ENCODE measurements at regions not wholly inside any gene's neighbourhood (a gene's known extent, or its start where the extent isn't known, plus 50 kb on each side); places are given as distances from the start of the nearest gene placed in this dataset.

DNA sequence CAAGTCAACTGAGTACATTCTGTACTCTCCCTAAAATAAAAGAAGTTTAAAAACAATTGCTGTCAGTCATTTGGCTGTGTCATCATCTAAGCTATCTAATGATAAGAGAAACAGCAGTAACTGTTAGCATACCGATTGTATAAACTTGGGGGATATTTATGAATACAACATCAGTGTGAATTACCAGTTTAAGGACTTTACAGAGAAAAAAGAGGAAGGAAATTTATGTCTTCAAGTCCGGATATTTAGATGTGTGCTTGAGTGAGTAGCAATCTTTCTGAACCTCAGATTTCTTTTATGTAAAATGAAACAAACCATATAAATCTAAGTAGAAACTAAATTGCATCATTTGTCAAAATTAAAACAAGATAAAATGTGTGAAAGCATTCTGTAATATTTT lies 1557.0 kb downstream of the MRPL39 start:
- H3K56ac ChIP-seq (replicated peaks; ENCODE audit: insufficient read length, low read depth, low read length), result no peak overlapping the region
- peaks cover 0 to 14% of the 10 kb centered on the region in 2 experiments; a peak in 2 of 4 replicates for H3K9me3 ChIP-seq (ENCODE audit: insufficient read depth in 2 of 2, low read depth in 1 of 2, low read length in 1 of 2)
- 80% methylated on average over 2 of the region's 2 CpGs; no CpG with 5 or more reads in 1 of the 2 experiments for WGBS, 2 experiments (ENCODE audit: extremely low coverage in 1 of 2, insufficient coverage in 1 of 2, insufficient read length in 1 of 2, insufficient replicate concordance in 2 of 2, low coverage in 1 of 2, low lambda C conversion rate in 2 of 2, missing lambda C conversion rate in 1 of 2)
- H3K27ac ChIP-seq (ENCODE audit: low read depth, low read length), result no peak overlapping the region
- DNase-seq (ENCODE audit: low read depth in 1 of 2, low spot score in 2 of 2) (no peak), FAIRE-seq (no peak)
- POLR2A ChIA-PET (ENCODE audit: partially characterized antibody), result no interaction called here
- no peak overlapping the region for H3K4me3 ChIP-seq (ENCODE audit: extremely low read depth in 1 of 4, insufficient read depth in 2 of 4, low read depth in 3 of 4, low read length in 4 of 4)
- no peak overlapping the region for H2BK5ac ChIP-seq (ENCODE audit: low read depth, low read length)
- H3K14ac ChIP-seq (ENCODE audit: insufficient read length), result no peak overlapping the region
- H2BK15ac ChIP-seq (ENCODE audit: low read length), result no peak overlapping the region
- no peak overlapping the region for H3K18ac ChIP-seq (ENCODE audit: extremely low read depth, low read length)
- no peaks in the 10 kb centered on the region for H4K20me1 ChIP-seq (replicated peaks in 1 of 2; ENCODE audit: control insufficient read depth in 1 of 2, insufficient read depth in 2 of 2, low read length in 2 of 2)
- H3K23ac ChIP-seq (ENCODE audit: insufficient read length), result no peak overlapping the region
- CTCF ChIA-PET (ENCODE audit: partially characterized antibody), result no interaction called here
- no peak overlapping the region for H2BK20ac ChIP-seq (ENCODE audit: low read length)
- H3K4me2 ChIP-seq (ENCODE audit: insufficient read depth in 1 of 2, low read depth in 2 of 2, low read length in 2 of 2), result no peak overlapping the region
- H4K8ac ChIP-seq (ENCODE audit: extremely low read depth, insufficient read depth, low read length), result no peak overlapping the region
- H2BK12ac ChIP-seq (ENCODE audit: low read depth, low read length), result no peak overlapping the region
- H3K27me3 ChIP-seq (replicated peaks in 1 of 4; ENCODE audit: control insufficient read depth in 3 of 4, extremely low read depth in 1 of 4, insufficient read depth in 3 of 4, low read length in 3 of 4), result no peaks in the 10 kb centered on the region
- no peak overlapping the region for H3K4ac ChIP-seq (replicated peaks; ENCODE audit: insufficient read length, low read depth, low read length)
- H3K79me2 ChIP-seq (ENCODE audit: control insufficient read depth in 1 of 2, insufficient read depth in 2 of 2, low read length in 2 of 2), result no peaks in the 10 kb centered on the region
- no peak overlapping the region for H2AFZ ChIP-seq (ENCODE audit: low read length)
- TF ChIP-seq EZH2 (IDR thresholded peaks at IDR 0.05; ENCODE audit: low read depth, low read length, severe bottlenecking) (no peak), TEAD4 (IDR thresholded peaks at IDR 0.05; ENCODE audit: low read depth, low read length) (no peak), POLR2A (IDR thresholded peaks at IDR 0.05; ENCODE audit: control extremely low read depth in 1 of 2, low read depth in 2 of 2, low read length in 2 of 2) (no peak), ASH2L (IDR thresholded peaks at IDR 0.05; ENCODE audit: low read length) (no peak), CEBPB (IDR thresholded peaks at IDR 0.05; ENCODE audit: low read depth, low read length) (no peak), GABPA (IDR thresholded peaks at IDR 0.05; ENCODE audit: borderline replicate concordance, insufficient read depth, low read length) (no peak), SAP30 (IDR thresholded peaks at IDR 0.05; ENCODE audit: insufficient read depth, insufficient replicate concordance, low read length) (no peak), SIX5 (IDR thresholded peaks at IDR 0.05; ENCODE audit: low read depth, low read length) (no peak), CREB1 (IDR thresholded peaks at IDR 0.05) (no peak), KDM1A (IDR thresholded peaks at IDR 0.05; ENCODE audit: borderline replicate concordance, low read length) (no peak), KDM4A (IDR thresholded peaks at IDR 0.05; ENCODE audit: low read depth, low read length, severe bottlenecking) (no peak), SP4 (IDR thresholded peaks at IDR 0.05; ENCODE audit: low read length) (no peak), CTBP2 (IDR thresholded peaks at IDR 0.05; ENCODE audit: borderline replicate concordance, insufficient read depth, insufficient read length, low read length) (no peak)
- TF ChIP-seq, protein P1, sequence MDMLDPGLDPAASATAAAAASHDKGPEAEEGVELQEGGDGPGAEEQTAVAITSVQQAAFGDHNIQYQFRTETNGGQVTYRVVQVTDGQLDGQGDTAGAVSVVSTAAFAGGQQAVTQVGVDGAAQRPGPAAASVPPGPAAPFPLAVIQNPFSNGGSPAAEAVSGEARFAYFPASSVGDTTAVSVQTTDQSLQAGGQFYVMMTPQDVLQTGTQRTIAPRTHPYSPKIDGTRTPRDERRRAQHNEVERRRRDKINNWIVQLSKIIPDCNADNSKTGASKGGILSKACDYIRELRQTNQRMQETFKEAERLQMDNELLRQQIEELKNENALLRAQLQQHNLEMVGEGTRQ (IDR thresholded peaks at IDR 0.05; ENCODE audit: low read length), result no peak
- no peaks in the 10 kb centered on the region for H3K23me2 ChIP-seq (ENCODE audit: low read depth, low read length)
- H3K79me1 ChIP-seq (ENCODE audit: low read depth, low read length), result no peaks in the 10 kb centered on the region
- H4K5ac ChIP-seq (ENCODE audit: insufficient read length, low read depth, low read length), result no peak overlapping the region
- no peak overlapping the region for H2BK120ac ChIP-seq (replicated peaks; ENCODE audit: low read depth, low read length)
- H2AK5ac ChIP-seq (ENCODE audit: low read depth, low read length), result no peak overlapping the region
- H3K9ac ChIP-seq (replicated peaks in 1 of 4; ENCODE audit: extremely low read depth in 1 of 4, low read depth in 3 of 4, low read length in 3 of 4), result no peak overlapping the region
- no peaks in the 10 kb centered on the region for H3K4me1 ChIP-seq (replicated peaks in 1 of 4; ENCODE audit: control insufficient read depth in 3 of 4, insufficient read depth in 4 of 4, low read length in 3 of 4)
- no peaks in the 10 kb centered on the region for H3K36me3 ChIP-seq (ENCODE audit: control insufficient read depth in 2 of 4, insufficient read depth in 4 of 4, low read length in 3 of 4)
- H4K91ac ChIP-seq (replicated peaks; ENCODE audit: insufficient read length, low read length), result no peak overlapping the region
